GM23338 (cell line): ENCODE measurements at regions not wholly inside any gene's neighbourhood (a gene's known extent, or its start where the extent isn't known, plus 50 kb on each side); places are given as distances from the start of the nearest gene placed in this dataset.

Experiments
- ATAC-seq: fragments of 200-7000 bp; cut with Tn5 transposase; 3 replicates; pipeline ENCODE4 v1.9.1; 2020
- DNase-seq: peaks from one replicate; pipeline ENCODE4 v3.0.0-alpha.2; 2015; ENCODE audit warnings: low spot score
- H2AFZ ChIP-seq: fragments of 200-600 bp; sonication (generic); 2 replicates; pipeline ENCODE4 v1.8.0; 2016; ENCODE audit warnings: antibody characterized with exemption, mild to moderate bottlenecking, moderate library complexity
- H3F3A ChIP-seq: fragments of 200-600 bp; sonication (generic); replicated peaks from 2 replicates; pipeline ENCODE4 v1.8.0; 2017; ENCODE audit warnings: antibody characterized with exemption, mixed run types, low read depth
- H3K27ac ChIP-seq: fragments of 200-600 bp; sonication (generic); 2 replicates; pipeline ENCODE4 v1.6.1; 2016; ENCODE audit warnings: low read depth
- H3K27me3 ChIP-seq: fragments of 200-600 bp; sonication (generic); 2 replicates; pipeline ENCODE4 v1.8.0; 2016; ENCODE audit warnings: mild to moderate bottlenecking, mixed run types, moderate library complexity; ENCODE audit not compliant: insufficient read depth
- H3K36me3 ChIP-seq: fragments of 200-600 bp; sonication (generic); 2 replicates; pipeline ENCODE4 v1.8.0; 2016; ENCODE audit warnings: mild to moderate bottlenecking; ENCODE audit not compliant: insufficient read depth
- H3K4me1 ChIP-seq: fragments of 200-600 bp; sonication (generic); 2 replicates; pipeline ENCODE4 v1.8.0; 2016; ENCODE audit warnings: mild to moderate bottlenecking, moderate library complexity; ENCODE audit not compliant: insufficient read depth
- H3K4me2 ChIP-seq: fragments of 200-600 bp; sonication (generic); 2 replicates; pipeline ENCODE4 v1.7.1; 2017; ENCODE audit warnings: mixed run types
- H3K4me3 ChIP-seq: fragments of 200-600 bp; sonication (generic); 2 replicates; pipeline ENCODE4 v1.6.1; 2016; ENCODE audit warnings: mixed run types
- H3K79me2 ChIP-seq: fragments of 200-600 bp; sonication (generic); replicated peaks from 2 replicates; pipeline ENCODE4 v1.8.0; 2017; ENCODE audit warnings: mild to moderate bottlenecking; ENCODE audit not compliant: insufficient read depth
- H3K9me2 ChIP-seq: fragments of 200-600 bp; sonication (generic); 2 replicates; pipeline ENCODE4 v1.8.0; 2017; ENCODE audit not compliant: insufficient read depth
- H4K20me1 ChIP-seq: fragments of 200-600 bp; sonication (generic); replicated peaks from 2 replicates; pipeline ENCODE4 v1.8.0; 2017; ENCODE audit warnings: mild to moderate bottlenecking; ENCODE audit not compliant: insufficient read depth
- H3K27ac Mint-ChIP-seq: 2 replicates; pipeline ENCODE4 v1.8.0; 2020; ENCODE audit warnings: inconsistent platforms, mild to moderate bottlenecking, moderate library complexity, mixed read lengths
- H3K27me3 Mint-ChIP-seq: 3 replicates; pipeline ENCODE4 v1.8.0; 2022; ENCODE audit warnings: low read depth, mild to moderate bottlenecking, moderate library complexity, mixed read lengths, inconsistent platforms; ENCODE audit not compliant: insufficient read depth, poor library complexity
- H3K36me3 Mint-ChIP-seq: 3 replicates; pipeline ENCODE4 v1.8.0; 2021; ENCODE audit warnings: low read depth, mild to moderate bottlenecking, inconsistent platforms, moderate library complexity, mixed read lengths
- H3K4me1 Mint-ChIP-seq: 3 replicates; pipeline ENCODE4 v1.8.0; 2020; ENCODE audit warnings: mild to moderate bottlenecking, inconsistent platforms, mixed read lengths
- H3K4me3 Mint-ChIP-seq: 3 replicates; pipeline ENCODE4 v1.8.0; 2021; ENCODE audit warnings: moderate library complexity, mild to moderate bottlenecking, inconsistent platforms, mixed read lengths
- H3K9me3 Mint-ChIP-seq: 3 replicates; pipeline ENCODE4 v1.8.0; 2020; ENCODE audit warnings: moderate library complexity, mild to moderate bottlenecking, inconsistent platforms, mixed read lengths
- CREB1 ChIP-seq: fragments of 250-450 bp; sonication (Bioruptor Pico); IDR thresholded peaks from 2 replicates; pipeline ENCODE4 v1.5.0; 2020; ENCODE audit warnings: low read depth, mild to moderate bottlenecking, moderate library complexity
- CTCF ChIP-seq, 2 experiments: fragments of 200-600 bp in 1 of 2; sonication (generic) in 1 of 2; conservative IDR thresholded peaks; 2 replicates each; pipeline versions ENCODE4 v1.5.1 to v1.6.1; 2016 to 2017; ENCODE audit warnings: antibody characterized with exemption in 2 of 2, low read depth in 2 of 2, mild to moderate bottlenecking in 2 of 2, moderate library complexity in 1 of 2
- ETS1 ChIP-seq: IDR thresholded peaks from 2 replicates; pipeline ENCODE4 v1.6.1; 2016; ENCODE audit warnings: antibody characterized with exemption
- STAT1 ChIP-seq: IDR thresholded peaks from one replicate; pipeline ENCODE4 v1.6.1; 2016; ENCODE audit warnings: antibody characterized with exemption; ENCODE audit not compliant: unreplicated experiment
- ZNF462 ChIP-seq: fragments of 250-450 bp; sonication (Bioruptor Pico); IDR thresholded peaks from 2 replicates; pipeline ENCODE4 v1.5.0; 2020; ENCODE audit warnings: mild to moderate bottlenecking, moderate library complexity

GRCh38 chr1:173362543-173362942 is 114.6 kb upstream of the PRDX6 start:
- ATAC-seq (no peak), DNase-seq (no peak)
- Histone ChIP-seq H3F3A (no peaks in the 10 kb centered on the region), H3K79me2 (no peaks in the 10 kb centered on the region), H3K36me3 (no peaks in the 10 kb centered on the region), H2AFZ (no peak overlapping the region), H3K4me2 (no peak overlapping the region), H4K20me1 (0 out of 2 replicates have a peak, but pooled peaks cover 3% of the 10 kb centered on the region), H3K4me1 (no peaks in the 10 kb centered on the region), H3K9me2 (peaks cover 14% of the 10 kb centered on the region; the same call in 1 of the 2 replicates), H3K27me3 (no peaks in the 10 kb centered on the region), H3K4me3 (no peak overlapping the region), H3K27ac (no peak overlapping the region)
- no peak overlapping the region for H3K4me3 Mint-ChIP-seq
- no peak overlapping the region for H3K27ac Mint-ChIP-seq
- H3K27me3 Mint-ChIP-seq: no peaks in the 10 kb centered on the region
- peaks cover 6% of the 10 kb centered on the region for H3K4me1 Mint-ChIP-seq
- H3K9me3 Mint-ChIP-seq: no peaks in the 10 kb centered on the region
- no peaks in the 10 kb centered on the region; the same call in 2 of the 3 replicates for H3K36me3 Mint-ChIP-seq
- no peak for TF ChIP-seq ZNF462
- TF ChIP-seq CREB1: no peak
- TF ChIP-seq CTCF (conservative IDR thresholded peaks at IDR 0.05; ENCODE audit: low read depth in 2 of 2): no peak
- no peak for TF ChIP-seq ETS1
- no peak for TF ChIP-seq STAT1
